ENCODE measurements at regions not wholly inside any gene's neighbourhood (a gene's known extent, or its start where the extent isn't known, plus 50 kb on each side); places are given as distances from the start of the nearest gene placed in this dataset.

GRCh38 chr1:96865731-96866685 lies 144.4 kb downstream of the PTBP2 start:
- Histone ChIP-seq H3K9me3 (peaks cover 0 to 11% of the 10 kb centered on the region in 2 donors), H3K4me3 (no peak overlapping the region), H3K27me3 (no peaks in the 10 kb centered on the region), H3K4me1 (no peaks in the 10 kb centered on the region), H3K36me3 (no peaks in the 10 kb centered on the region), H3K27ac (peak overlapping the region; percentile 63 to 73)
- intact Hi-C loops (cut with DNase I): no loop called here
- DNase-seq (peak in 2 of 4 donors; percentile 81 to 92), ATAC-seq (peak; percentile 85)
- no peak for TF ChIP-seq CTCF (IDR thresholded peaks at IDR 0.05)

- DNase-seq: no peak
- no peak overlapping the region for H3K27ac ChIP-seq
- no peaks in the 10 kb centered on the region for H3K4me1 ChIP-seq
- no peak for ATAC-seq
- H3K27me3 ChIP-seq: no peaks in the 10 kb centered on the region
- intact Hi-C loops (cut with DNase I): no loop called here
- H3K4me3 ChIP-seq: no peak overlapping the region
- peaks cover 0 to 22% of the 10 kb centered on the region in 2 donors for H3K9me3 ChIP-seq
- no peak for TF ChIP-seq CTCF (IDR thresholded peaks at IDR 0.05)
- H3K36me3 ChIP-seq: no peaks in the 10 kb centered on the region
Measured at GRCh38 chr1:96872757-96873156, 151.2 kb downstream of the PTBP2 start.

GRCh38 chr1:96878640-96879039 lies 157.1 kb downstream of the PTBP2 start:
- H3K27ac ChIP-seq: no peak overlapping the region
- no peaks in the 10 kb centered on the region for H3K27me3 ChIP-seq
- no peaks in the 10 kb centered on the region for H3K9me3 ChIP-seq
- H3K4me3 ChIP-seq: no peak overlapping the region
- no peaks in the 10 kb centered on the region for H3K36me3 ChIP-seq
- H3K4me1 ChIP-seq: no peaks in the 10 kb centered on the region
- ATAC-seq (no peak), DNase-seq (no peak)
- no peak for TF ChIP-seq CTCF (IDR thresholded peaks at IDR 0.05)
- intact Hi-C loops (cut with DNase I): no loop called here

GRCh38 chr1:96880626-96881025 lies 159.0 kb downstream of the PTBP2 start:
- no peak overlapping the region for H3K4me3 ChIP-seq
- DNase-seq (no peak), ATAC-seq (no peak)
- no peaks in the 10 kb centered on the region for H3K4me1 ChIP-seq
- intact Hi-C loops (cut with DNase I): no loop called here
- no peak for TF ChIP-seq CTCF (IDR thresholded peaks at IDR 0.05)
- H3K36me3 ChIP-seq: no peaks in the 10 kb centered on the region
- H3K9me3 ChIP-seq: peaks cover 0 to 3% of the 10 kb centered on the region in 2 donors
- no peaks in the 10 kb centered on the region for H3K27me3 ChIP-seq
- no peak overlapping the region for H3K27ac ChIP-seq

GRCh38 chr1:96882096-96882495 lies 160.5 kb downstream of the PTBP2 start:
- no peak overlapping the region for H3K4me3 ChIP-seq
- H3K27ac ChIP-seq: no peak overlapping the region
- no peaks in the 10 kb centered on the region for H3K36me3 ChIP-seq
- intact Hi-C loops (cut with DNase I): no loop called here
- ATAC-seq (no peak), DNase-seq (no peak)
- H3K4me1 ChIP-seq: no peaks in the 10 kb centered on the region
- no peaks in the 10 kb centered on the region for H3K27me3 ChIP-seq
- H3K9me3 ChIP-seq: peaks cover 0 to 3% of the 10 kb centered on the region in 2 donors
- no peak for TF ChIP-seq CTCF (IDR thresholded peaks at IDR 0.05)
